Amniotic epithelial cell (primary cell): ENCODE measurements at regions not wholly inside any gene's neighbourhood (a gene's known extent, or its start where the extent isn't known, plus 50 kb on each side); places are given as distances from the start of the nearest gene placed in this dataset.

Experiments used
- DNase-seq: peaks from one replicate; pipeline ENCODE4 v3.0.0-alpha.2; 2010; ENCODE audit warnings: low read depth

DNA sequence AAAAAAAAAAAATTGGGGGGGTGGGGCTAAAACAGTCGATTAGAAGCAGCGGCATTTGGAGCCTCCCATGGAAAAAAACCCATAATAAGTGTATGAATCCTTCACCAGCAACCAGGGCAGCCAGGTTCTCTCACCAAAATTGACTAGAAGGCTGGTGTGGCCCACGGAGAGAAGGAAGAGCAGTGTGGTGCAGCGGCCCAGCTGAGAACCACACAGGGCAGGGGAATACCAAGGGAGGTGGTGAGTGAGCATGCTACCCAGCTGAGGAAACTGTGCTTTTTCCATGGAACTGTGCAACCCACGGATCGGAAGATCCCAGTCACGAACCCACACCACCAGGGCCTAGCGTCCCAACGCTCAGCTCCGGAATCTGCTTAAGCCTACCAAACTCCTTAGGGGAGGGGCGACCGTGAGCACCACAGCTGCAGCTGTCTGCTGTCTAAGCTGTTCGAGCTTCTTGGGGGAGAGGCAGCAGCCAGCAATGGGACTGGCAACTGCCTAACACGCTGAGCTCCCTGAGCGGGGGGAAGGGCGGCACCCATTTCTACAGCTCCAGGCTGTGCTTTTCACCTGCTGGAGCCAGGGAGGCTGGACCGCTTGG lies 1037.2 kb upstream of the ACVR2A start:
- no peak for DNase-seq

DNA sequence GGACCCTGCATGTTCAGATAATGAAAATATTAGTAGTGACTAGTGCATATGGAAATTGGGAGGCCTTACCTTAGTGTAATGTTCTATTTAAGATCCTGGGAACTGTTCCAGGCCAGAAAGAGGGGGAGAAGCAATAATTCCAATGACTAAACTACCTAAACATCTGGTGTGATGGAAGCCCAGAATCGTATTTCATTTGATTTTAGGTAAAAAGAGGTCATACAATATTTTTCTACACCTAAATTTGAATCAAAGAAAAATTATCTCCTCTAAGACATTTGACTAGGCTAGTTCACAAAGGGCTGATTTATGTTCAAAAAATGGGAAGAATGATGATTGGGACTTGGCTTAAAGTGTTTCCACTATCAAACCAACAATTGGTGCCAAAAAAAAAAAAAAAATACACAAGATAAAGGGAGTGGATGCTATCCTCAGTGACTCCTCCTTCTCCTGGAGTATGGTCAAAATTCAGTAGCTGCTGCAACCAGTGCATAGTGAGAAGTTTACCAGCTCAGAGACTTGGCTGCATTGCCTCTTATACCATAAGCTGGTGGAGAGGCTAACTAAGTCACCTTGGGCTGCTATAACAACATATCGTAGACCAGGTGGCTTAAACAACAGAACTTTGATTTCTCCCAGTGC lies 1038.3 kb upstream of the ACVR2A start:
- peak; percentile 79 for DNase-seq

DNA sequence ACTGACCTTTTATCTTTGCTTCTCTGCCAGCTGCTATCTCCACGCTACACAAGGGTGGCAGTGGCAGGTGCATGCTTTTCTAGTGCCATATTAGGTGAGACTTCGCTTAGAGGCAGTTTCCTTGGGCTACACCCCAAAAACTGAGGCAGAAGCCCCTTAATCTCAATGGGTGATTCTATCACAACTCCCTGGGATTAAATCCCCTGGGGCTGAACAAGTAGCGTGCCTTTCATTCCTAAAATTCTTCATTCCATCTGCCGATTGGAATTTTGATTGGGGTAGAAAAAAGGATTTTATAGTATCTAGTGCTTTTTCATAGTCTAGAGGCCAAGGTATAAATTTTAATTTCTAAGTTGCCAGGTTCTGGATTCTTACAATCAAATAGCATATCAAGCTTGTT lies 1040.5 kb upstream of the ACVR2A start:
- no peak for DNase-seq

DNA sequence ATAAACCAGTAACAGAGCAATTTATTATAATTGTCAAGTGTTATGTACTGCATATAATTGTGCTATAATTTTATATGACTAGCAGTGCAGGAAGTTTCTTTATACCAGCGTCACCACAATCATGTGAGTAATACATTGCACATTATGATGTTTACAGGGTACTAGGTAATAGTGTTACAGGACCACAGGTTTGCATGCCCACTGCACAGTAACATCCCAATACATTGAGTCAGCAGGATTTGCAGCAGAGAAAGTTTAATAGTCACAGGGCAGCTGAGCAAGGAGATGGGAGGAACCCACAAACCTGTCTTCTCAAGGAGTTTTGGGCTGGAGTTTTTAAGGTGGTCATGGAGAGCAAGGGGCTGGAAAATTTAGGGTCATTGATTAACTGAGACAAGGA lies 1042.9 kb upstream of the ACVR2A start:
- DNase-seq = no peak

GRCh38 chr2:146786396-146786795 lies 1058.4 kb upstream of the ACVR2A start:
- DNase-seq = peak; percentile 89

DNA sequence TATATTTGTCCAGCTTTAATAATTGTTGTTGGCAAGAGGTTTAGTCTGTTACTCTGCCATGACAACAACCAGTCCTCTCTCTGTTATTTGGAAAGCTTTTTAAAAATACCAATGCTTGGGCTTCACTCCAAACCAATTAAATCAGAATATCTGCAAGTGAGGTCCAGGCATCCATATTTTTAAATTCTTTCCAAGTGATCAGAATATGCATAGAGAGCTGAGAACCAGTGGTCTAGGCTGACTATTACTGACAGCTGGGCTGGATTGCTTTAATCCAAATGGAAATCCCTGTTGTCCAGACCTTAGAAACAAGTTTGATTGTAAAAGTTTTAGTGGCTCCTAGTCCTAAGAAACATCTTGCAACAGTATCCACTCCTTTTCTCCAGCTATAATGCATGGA lies 1059.7 kb upstream of the ACVR2A start:
- DNase-seq = no peak

DNA sequence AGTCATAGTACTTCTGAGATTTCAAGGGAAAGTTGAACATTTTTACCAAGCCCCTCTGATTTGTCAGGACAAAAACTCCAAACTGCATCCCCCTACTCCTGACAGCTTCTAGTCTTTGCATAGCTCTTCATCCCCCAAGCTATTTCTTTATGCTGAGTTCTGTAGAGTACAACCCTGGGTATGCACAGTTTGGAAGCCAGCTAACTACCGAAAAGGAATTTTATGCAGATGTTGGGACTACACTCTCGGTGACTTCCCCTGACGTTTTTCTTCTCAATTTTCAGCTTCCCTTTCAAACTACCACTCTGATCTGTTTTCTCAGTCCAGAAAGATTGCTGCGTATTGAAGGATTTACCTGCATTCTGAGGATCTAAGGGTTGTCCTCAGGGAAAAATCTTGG lies 1060.2 kb upstream of the ACVR2A start:
- no peak for DNase-seq

DNA sequence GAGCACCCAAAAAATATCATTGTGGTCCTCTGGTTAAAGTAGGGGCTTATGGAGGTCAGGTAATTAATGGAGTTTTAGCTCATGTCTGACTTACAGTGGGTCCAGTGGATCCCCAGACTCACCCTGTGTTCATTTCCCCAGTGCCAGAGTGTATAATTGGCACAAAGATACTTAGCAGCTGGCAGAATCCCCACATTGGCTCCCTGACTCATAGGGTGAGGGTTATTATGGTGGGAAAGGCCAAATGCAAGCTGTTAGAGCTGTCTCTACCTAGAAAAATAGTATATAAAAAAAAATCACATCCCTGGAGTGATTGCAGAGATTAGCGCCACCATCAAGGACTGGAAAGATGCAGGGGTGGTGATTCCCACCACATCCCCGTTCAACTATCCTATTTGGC lies 1067.6 kb upstream of the ACVR2A start:
- no peak for DNase-seq

GRCh38 chr2:146776596-146776995 lies 1068.2 kb upstream of the ACVR2A start:
- DNase-seq = no peak

DNA sequence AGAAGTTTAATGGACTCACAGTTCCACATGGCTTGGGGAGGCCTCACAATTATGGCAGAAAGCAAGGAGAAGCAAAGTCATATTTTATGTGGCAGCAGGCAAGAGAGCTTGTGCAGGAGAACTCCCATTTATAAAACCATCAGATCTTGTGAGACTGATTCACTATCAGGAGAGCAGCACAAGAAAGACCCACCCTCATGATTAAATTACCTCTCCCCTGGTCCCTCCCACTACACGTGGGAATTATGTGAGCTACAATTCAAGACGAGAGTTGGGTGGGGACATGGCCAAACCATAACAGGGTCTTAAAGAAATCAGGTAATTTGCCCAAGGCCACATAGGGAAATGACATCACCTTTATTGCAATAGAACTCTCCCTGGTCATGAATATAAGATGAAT lies 1073.3 kb upstream of the ACVR2A start:
- DNase-seq = no peak

DNA sequence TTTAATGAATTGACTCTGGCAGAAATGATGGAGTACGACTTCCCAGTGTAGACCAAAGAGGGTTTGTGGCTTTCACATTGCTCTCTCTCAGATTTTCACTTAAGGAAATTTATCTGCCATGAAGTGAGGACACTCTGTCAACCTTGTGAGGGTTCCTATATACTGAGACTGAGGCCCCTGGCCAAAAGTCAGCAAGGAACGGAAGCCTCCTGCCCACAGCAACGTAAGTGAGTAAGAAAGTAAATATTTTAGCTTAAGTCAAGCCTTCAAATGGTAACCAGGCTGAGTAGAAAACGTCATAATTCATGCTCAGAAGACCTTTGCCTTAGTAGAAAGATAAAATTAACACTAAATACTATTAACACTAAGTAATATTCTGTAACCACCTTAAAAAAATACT lies 1080.5 kb upstream of the ACVR2A start:
- DNase-seq = peak; percentile 43

DNA sequence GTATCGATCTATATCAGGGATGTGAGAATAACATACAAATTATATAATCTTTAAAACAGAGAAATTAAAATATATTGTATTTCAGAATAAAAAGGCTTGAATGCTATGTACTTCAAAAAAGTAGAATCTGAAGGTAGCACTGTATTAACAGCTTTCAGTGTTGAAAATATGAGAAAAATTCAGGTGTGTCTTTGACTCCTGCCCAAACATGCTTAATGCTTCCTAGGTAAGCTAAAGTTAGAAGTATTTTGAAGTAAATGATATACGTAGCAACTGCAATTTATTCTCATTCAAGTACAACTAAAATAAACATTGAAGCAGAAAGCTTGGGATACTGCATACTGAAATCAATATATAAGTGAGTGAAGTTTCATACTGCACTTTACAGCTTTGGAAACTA lies 1082.0 kb upstream of the ACVR2A start:
- no peak for DNase-seq

GRCh38 chr2:146754606-146755005 lies 1090.2 kb upstream of the ACVR2A start:
- peak; percentile 82 for DNase-seq

GRCh38 chr2:146748046-146748445 lies 1096.8 kb upstream of the ACVR2A start:
- no peak for DNase-seq

- no peak for DNase-seq
Observed at GRCh38 chr2:146741260-146741659, 1103.6 kb upstream of the ACVR2A start.

DNA sequence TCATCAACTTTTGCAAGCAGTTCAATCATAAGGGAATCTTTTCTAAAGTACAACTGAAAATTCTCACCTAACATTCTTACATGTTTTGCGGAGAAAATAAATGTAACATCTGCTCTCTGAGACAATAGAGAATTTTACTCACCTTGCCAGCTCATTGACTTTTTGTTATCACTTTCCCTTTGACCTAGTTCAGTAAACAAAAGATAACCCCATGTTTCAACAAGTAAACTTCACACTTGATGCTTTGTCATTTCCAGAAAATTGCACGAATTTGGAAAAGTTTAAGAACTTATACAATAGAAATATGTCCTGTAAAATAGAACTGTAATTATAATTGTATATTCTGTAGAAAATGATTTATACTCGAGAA lies 1110.0 kb upstream of the ACVR2A start:
- no peak for DNase-seq

DNA sequence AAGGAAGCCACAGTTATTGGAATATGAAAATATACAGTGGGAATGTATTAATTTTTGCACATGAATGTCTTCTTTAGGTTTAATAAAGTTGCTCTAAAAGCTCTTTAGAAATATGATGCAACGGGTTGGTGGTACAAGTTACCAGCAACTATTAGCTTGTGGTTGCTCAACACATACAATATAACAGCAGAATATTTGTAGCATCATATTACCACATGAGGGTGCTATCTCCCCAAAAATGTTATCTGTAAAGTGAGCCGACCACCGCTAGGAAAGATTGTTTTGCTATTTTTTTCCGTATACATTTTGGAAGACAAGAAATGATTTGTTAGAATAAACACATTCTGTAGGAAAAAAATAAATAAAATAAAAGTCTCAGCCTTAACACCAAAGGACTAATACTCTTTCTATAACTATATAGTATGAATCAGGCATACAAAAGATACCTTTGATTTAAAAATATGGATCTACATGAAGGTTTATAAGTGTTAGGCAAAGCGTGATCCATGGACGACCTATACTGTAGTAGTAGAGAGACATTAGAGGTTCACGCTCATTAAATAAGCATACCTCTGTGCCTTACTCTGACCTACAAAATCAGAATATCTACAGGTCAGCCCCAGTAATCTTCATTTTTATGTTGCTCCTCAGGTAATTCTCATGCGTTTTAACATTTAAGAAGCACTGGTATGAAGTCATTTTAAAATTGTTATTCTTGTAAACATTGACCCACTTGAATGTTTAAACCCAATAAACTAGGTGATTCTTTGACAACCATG lies 1110.6 kb upstream of the ACVR2A start:
- peak; percentile 88 for DNase-seq

DNA sequence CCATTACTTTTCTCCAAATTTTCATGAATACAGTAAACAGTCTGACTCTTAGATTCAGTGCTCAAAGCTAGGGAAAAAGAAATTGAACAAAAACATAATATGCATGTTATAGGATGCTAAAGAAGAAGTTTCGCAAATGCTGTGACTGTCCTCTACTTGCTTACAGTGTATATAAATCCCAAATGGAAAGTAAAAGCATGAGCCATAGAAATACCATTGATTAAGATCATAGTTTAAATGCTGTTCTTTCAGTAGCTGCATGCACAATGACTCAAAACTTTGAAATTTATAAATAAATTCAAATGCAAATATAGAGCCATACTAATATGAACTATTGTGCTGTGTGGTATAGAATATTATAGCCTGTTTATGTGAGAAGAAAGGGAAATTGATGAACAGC lies 1113.9 kb upstream of the ACVR2A start:
- no peak for DNase-seq

GRCh38 chr2:146721486-146721885 lies 1123.3 kb upstream of the ACVR2A start:
- DNase-seq = no peak

GRCh38 chr2:146720170-146720569 lies 1124.7 kb upstream of the ACVR2A start:
- DNase-seq = no peak

GRCh38 chr2:146716591-146716990 lies 1128.2 kb upstream of the ACVR2A start:
- DNase-seq = no peak

GRCh38 chr2:146709004-146709403 lies 1135.8 kb upstream of the ACVR2A start:
- no peak for DNase-seq

- DNase-seq = peak; percentile 9
Observed at GRCh38 chr2:146701183-146701582, 1143.6 kb upstream of the ACVR2A start.

DNA sequence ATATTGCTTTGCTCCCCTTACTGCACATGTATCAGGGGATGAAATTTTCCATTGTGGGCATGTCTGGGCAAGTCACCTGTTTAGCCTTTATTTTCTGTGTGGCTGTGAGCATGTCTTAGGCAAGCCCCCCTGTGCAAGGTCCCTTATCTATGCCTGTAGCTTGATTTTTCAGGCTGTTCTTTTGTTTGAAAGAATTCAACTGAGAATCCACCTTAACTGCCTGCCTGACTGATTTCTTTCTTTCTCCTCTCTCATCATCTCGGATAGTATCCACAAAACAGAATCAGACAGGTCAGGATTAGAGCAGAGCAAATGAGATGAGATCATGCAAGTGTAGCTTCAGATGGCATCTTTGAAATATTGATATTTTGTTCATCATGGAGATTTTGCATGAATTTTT lies 1147.5 kb upstream of the ACVR2A start:
- DNase-seq = no peak
